NCI-H2081 (cell line): ENCODE measurements at regions not wholly inside any gene's neighbourhood (a gene's known extent, or its start where the extent isn't known, plus 50 kb on each side); places are given as distances from the start of the nearest gene placed in this dataset.
"Not testable (repeated sequence)": the region's sequence is repeated elsewhere in the genome, so short reads cannot be mapped to it uniquely, and the experiment has no call there.

Experiments
- DNase-seq, 2 experiments: peaks; one replicate each; lab custom pipeline; 2025; lab: John Stamatoyannopoulos, UW

GRCh38 chr4:78691971-78692821 is 84.0 kb upstream of the BMP2K start:
- DNase-seq = no peak

DNA sequence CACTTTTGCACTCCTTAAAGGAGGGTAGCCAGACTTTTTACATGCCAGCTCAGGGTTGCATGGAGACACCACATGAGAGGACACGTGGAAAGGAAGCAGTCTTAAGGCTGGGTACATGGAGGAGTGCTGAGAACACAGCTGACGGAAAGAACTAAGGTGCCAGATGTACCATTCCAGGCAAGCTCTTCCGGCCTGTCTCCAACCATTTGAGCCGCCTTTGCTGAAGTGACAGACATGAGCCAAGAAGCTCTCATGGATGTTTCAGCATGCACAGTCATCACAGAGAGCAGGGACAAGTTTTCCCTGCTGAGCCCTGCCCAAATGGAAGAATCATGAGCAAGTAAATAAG is 83.4 kb upstream of the BMP2K start:
- no peak for DNase-seq

- DNase-seq = no peak
Measured at GRCh38 chr4:78693777-78694456, 82.2 kb upstream of the BMP2K start.

DNA sequence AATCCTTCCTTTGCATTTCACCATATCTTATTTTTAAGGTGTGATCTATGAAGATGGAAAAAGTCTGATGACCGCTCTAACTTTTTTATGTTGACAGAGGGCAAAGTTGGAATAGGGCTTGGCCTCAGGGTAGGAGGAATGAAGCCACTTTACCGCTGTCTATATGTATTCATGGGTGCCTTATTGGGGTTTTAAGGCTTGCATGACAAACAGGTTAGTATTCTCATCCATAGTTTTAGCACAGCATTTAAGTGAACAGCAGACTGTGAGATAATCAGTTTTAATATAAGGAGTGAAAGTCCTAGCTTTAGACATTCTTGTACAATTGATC is 81.7 kb upstream of the BMP2K start:
- no peak for DNase-seq

- no peak for DNase-seq
Measured at GRCh38 chr4:78695910-78696309, 80.2 kb upstream of the BMP2K start.

DNA sequence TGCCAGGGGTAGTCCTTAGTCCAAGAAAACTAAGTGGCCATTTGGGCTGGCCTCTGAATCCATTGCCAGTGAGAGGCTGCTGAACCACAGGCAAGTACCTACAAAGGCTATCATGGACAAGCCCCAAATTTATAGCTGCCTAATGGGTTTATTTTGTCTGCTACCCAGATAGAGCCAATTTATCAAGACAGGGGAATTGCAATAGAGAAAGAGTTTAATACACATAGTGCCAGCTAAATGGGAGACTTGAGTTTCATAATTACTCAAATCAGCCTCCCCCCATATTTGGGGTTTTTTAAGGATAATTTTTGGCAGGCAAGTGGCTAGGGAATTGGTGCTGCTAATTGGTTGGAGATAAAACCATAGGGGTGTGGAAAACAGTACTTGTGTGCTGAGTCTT is 73.1 kb upstream of the BMP2K start:
- DNase-seq = no peak

DNA sequence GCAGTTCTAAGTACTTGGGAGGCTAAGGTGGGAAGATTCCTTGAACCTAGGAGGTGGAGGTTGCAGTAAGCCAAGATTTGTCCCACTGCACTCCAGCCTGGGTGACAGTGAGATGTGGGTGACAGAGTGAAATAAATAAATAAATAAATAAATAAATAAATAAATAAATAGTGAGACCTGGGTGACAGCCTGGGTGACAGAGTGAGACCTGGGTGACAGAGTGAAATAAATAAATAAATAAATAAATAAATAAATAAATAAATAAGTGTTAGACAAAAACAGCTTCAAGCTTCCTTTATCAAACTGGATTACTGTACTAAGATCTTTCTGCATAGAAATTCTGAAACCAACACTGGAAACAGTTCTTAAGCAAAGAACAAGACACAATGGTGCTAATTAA is 71.8 kb upstream of the BMP2K start:
- no peak for DNase-seq

DNA sequence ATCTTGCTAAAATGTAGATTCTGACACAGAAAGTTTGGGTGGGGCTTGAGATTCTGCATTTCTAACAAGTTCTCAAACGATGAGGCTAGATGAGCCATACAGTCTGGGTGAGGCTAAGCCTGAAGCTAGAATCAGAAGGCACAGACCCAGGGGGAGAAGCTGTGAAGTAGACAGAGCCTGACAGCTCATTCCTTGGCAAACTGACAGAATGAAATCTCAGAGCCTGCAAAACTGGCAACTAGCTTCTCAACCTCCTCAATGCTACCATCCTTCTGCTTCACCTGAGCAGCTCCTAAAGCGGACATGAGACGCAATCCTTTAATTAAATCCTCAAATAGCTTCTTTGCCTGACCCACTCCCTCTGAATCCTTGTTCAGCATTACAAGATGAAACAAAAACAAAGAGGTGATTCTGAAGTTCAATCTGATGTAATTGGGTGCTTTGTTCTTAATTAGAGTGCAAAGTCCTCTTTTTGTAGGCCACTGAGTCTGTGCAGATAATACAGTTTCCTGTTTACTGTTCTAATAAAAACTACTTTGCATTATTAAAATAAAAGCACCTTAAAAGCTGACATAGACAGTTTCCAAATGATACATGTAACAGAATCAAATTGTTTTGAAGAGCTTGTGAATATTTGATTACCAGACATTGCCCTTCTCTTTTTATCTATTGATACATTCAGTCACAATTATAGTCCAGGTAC is 71.0 kb upstream of the BMP2K start:
- no peak for DNase-seq

GRCh38 chr4:78706302-78706701 is 69.8 kb upstream of the BMP2K start:
- DNase-seq = no peak

- DNase-seq = no peak
Measured at GRCh38 chr4:78707268-78707667, 68.9 kb upstream of the BMP2K start.

GRCh38 chr4:78707793-78708192 is 68.4 kb upstream of the BMP2K start:
- DNase-seq = no peak

DNA sequence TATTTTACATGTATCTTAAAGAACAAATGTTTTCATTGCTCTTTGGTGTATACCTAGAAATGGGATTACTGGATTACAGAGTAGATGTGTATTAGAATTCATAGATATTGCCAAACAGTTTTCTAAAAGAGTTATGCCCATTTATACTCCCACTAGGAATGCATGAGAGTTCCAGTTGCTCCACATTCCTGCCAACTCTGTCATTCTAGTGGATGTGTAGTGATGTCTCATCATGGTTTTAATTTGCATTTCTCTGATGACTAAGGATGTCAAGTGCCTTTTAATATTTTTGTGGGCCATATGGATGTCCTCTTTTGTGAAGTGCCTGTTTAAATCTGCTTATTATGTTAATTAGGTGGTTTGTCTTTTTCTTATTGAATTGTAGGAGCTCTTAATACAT is 65.6 kb upstream of the BMP2K start:
- DNase-seq = no peak

- no peak for DNase-seq
Measured at GRCh38 chr4:78711676-78712075, 64.5 kb upstream of the BMP2K start.

DNA sequence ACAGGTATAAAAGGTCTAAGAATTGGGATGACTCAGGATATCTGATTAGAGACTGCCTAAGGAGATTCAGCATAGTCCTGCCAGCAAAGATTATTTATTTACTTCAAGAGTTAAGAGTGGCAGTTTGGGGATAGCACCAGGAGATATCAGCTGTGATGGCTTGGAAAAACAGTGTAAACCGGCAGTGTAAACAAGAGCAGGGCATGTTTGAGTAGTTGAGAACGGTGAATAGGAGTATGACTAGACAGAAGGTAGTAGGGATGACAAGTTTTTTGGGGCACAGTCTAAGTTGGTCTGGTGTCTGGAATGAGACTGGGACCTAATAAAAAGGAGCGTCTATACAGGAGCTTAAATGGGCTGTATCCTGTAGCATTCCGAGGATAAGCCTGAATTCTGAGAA is 61.6 kb upstream of the BMP2K start:
- not testable (repeated sequence) for DNase-seq

DNA sequence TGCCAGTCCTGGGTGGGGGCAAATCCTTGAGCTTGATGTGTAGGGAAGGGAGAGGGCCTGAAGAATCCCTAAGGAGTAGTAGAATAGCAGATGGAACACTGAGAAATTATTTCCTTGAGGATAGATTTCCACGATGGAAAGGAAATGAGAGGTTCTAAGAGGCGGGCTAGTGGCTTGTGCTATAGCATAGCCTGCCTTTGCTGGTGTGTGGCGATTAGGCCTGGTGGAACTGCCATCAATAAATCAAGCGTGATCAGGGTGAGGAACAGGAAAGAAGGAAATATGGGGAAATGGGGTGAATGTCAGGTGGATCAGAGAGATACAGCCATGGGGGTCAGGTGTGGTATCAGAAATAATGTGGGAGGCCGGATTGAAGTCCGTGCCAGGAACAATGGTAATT is 60.8 kb upstream of the BMP2K start:
- DNase-seq = not testable (repeated sequence)

GRCh38 chr4:78717712-78718111 is 58.4 kb upstream of the BMP2K start:
- not testable (repeated sequence) for DNase-seq

DNA sequence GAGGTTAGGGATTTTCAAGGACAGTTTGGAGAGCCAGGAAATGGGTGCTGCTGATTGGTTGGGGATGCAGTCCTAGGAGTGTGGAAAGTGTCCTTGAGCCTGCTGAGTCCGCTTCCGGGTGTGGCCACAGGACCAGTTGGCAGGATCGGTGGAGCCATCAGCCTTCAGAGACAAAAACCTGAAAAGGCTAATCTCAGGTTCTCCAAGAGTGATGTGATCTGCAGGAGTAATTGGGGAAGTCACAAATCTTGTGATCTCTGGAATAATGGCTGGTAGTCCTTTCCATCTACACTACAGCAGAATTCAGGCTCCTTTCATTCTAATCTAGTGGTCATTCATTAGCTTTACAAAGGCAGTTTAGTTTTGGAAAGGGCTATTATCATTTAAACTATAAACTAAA is 55.9 kb upstream of the BMP2K start:
- no peak for DNase-seq

- DNase-seq = no peak
Measured at GRCh38 chr4:78720994-78721677, 55.0 kb upstream of the BMP2K start.

DNA sequence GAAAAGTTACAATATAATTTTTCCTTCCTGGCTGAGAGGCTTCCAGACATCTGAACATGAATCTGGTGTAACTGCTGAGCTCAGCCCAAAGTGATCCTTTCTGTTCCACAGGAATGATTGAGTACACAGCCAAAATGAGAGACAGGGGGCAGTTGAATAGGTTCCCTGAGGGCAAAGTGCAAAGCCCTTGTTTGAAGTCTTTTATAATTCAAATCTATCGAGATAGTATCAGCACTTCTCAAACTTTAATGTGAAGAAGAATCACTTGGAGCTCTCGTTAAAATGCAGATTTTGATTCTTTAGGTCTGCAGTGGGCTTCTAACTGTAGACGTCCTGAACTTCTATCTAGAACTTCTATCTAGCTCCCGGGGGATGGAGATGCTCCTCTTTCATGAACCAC is 54.4 kb upstream of the BMP2K start:
- DNase-seq = no peak

DNA sequence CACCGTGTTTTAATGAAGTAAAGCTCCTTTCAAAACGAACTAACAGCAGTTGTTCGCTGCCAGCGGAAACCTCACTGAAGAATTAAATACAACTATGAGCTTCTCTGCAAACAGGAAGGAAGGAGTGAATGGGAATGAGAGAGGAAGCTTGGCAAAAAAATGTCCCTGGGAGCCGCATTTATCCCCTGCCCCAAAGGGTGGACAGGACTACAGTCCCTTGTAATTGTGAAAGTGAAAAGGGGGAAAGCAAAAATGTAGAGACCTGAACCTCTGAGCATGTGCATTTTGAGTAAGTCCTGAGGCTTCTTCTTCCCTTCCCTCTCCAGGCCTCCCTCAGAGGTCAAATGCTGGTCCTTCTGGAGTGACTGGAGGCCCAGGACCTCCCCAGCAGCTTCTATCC is 53.8 kb upstream of the BMP2K start:
- no peak for DNase-seq

- DNase-seq = no peak
Measured at GRCh38 chr4:78722878-78723277, 53.3 kb upstream of the BMP2K start.
